K562 (cell line): ENCODE measurements at regions not wholly inside any gene's neighbourhood (a gene's known extent, or its start where the extent isn't known, plus 50 kb on each side); places are given as distances from the start of the nearest gene placed in this dataset.

Experiments
- BDP1 ChIP-seq: IDR thresholded peaks from 3 replicates; pipeline ENCODE4 v1.6.1; 2011; ENCODE audit not compliant: insufficient read length, insufficient read depth
- CCNT2 ChIP-seq: IDR thresholded peaks from 2 replicates; pipeline ENCODE4 v1.6.1; 2011; ENCODE audit warnings: borderline replicate concordance, low read depth, mild to moderate bottlenecking, moderate library complexity, mixed read lengths, low read length; ENCODE audit not compliant: insufficient read length; ENCODE audit errors: extremely low read depth
- CREM ChIP-seq: IDR thresholded peaks from 2 replicates; pipeline ENCODE4 v1.6.1; 2014; ENCODE audit warnings: antibody characterized with exemption, low read depth
- DACH1 ChIP-seq: fragments of 450-650 bp; IDR thresholded peaks from 2 replicates; pipeline ENCODE4 v1.6.1; 2018; ENCODE audit not compliant: partially characterized antibody
- DDX20 ChIP-seq: fragments of 450-650 bp; IDR thresholded peaks from 2 replicates; pipeline ENCODE4 v1.6.1; 2016; ENCODE audit warnings: missing genetic modification characterization, low read depth, mild to moderate bottlenecking, missing compliant biosample characterization, moderate library complexity
- ELF1 ChIP-seq: fragments of 200-800 bp; sonication (Bioruptor generic); IDR thresholded peaks from 2 replicates; pipeline ENCODE4 v1.6.1; 2016; ENCODE audit warnings: missing genetic modification characterization, missing compliant biosample characterization
- FOXJ3 ChIP-seq: sonication (generic); formaldehyde crosslinking; IDR thresholded peaks from 2 replicates; pipeline ENCODE4 v1.4.0; 2020; ENCODE audit warnings: mild to moderate bottlenecking, missing genetic modification reagents
- FOXM1 ChIP-seq, 2 experiments: fragments of 450-650 bp in 1 of 2; sonication (generic) in 1 of 2; formaldehyde crosslinking in 1 of 2; IDR thresholded peaks; 2 replicates each; pipeline versions ENCODE4 v1.6.1 to v1.9.0; 2017 to 2022; ENCODE audit warnings: low read depth in 2 of 2, mild to moderate bottlenecking in 2 of 2, missing genetic modification reagents in 1 of 2, moderate library complexity in 1 of 2
- ID3 ChIP-seq, 2 experiments: fragments of 250-450 bp in 1 of 2; fragments of 450-650 bp in 1 of 2; sonication (Bioruptor Pico) in 1 of 2; IDR thresholded peaks; 2 replicates each; pipeline versions ENCODE4 v1.6.1 to v1.8.0; 2016 to 2021; ENCODE audit warnings: mild to moderate bottlenecking in 2 of 2, moderate library complexity in 2 of 2, missing compliant biosample characterization in 1 of 2, missing genetic modification characterization in 1 of 2
- KLF10 ChIP-seq: fragments of 250-450 bp; sonication (Bioruptor Pico); IDR thresholded peaks from 2 replicates; pipeline ENCODE4 v1.6.1; 2021; ENCODE audit warnings: matching md5 sums
- MTA1 ChIP-seq: fragments of 450-650 bp; IDR thresholded peaks from 2 replicates; pipeline ENCODE4 v1.6.1; 2017; ENCODE audit warnings: borderline replicate concordance
- NCOA1 ChIP-seq: fragments of 450-650 bp; IDR thresholded peaks from 2 replicates; pipeline ENCODE4 v1.6.1; 2016; ENCODE audit warnings: low read depth
- NCOA6 ChIP-seq: fragments of 450-650 bp; IDR thresholded peaks from 2 replicates; pipeline ENCODE4 v1.6.1; 2017; ENCODE audit warnings: mild to moderate bottlenecking
- SLC30A9 ChIP-seq: fragments of 250-450 bp; sonication (Bioruptor Pico); IDR thresholded peaks from 2 replicates; pipeline ENCODE4 v1.8.0; 2022; ENCODE audit warnings: mild to moderate bottlenecking, moderate library complexity
- SMARCA4 ChIP-seq: fragments of 450-650 bp; IDR thresholded peaks from 2 replicates; pipeline ENCODE4 v1.6.1; 2016
- STAT5B ChIP-seq: fragments of 250-450 bp; sonication (Bioruptor Pico); IDR thresholded peaks from 2 replicates; pipeline ENCODE4 v1.8.0; 2021; ENCODE audit warnings: mild to moderate bottlenecking, inconsistent platforms
- TBP ChIP-seq: optimal IDR thresholded peaks from 2 replicates; pipeline ENCODE3; 2011; ENCODE audit warnings: low read depth, low read length, improper control_type of control experiment
- TCF7 ChIP-seq: sonication (generic); IDR thresholded peaks from 2 replicates; pipeline ENCODE4 v1.6.1; 2016; ENCODE audit warnings: antibody characterized with exemption, borderline replicate concordance
- TEAD4 ChIP-seq, 2 experiments: sonication (generic) in 1 of 2; formaldehyde crosslinking in 1 of 2; IDR thresholded peaks; 2 replicates each; pipeline versions ENCODE4 v1.6.1 to v1.8.0; 2012 to 2022; ENCODE audit warnings: borderline replicate concordance in 1 of 2, inconsistent platforms in 1 of 2, low read length in 1 of 2, mild to moderate bottlenecking in 1 of 2, missing genetic modification reagents in 1 of 2
- ZBTB49 ChIP-seq: sonication (generic); formaldehyde crosslinking; IDR thresholded peaks from 2 replicates; pipeline ENCODE4 v1.8.0; 2022; ENCODE audit warnings: missing genetic modification reagents, mild to moderate bottlenecking, borderline replicate concordance
- ZFX ChIP-seq: sonication (generic); formaldehyde crosslinking; IDR thresholded peaks from 2 replicates; pipeline ENCODE4 v1.8.0; 2022; ENCODE audit warnings: mild to moderate bottlenecking, missing genetic modification reagents, moderate library complexity
- ZNF253 ChIP-seq: fragments of 250-450 bp; sonication (Bioruptor Pico); conservative IDR thresholded peaks from 2 replicates; pipeline ENCODE4 v1.6.1; 2021; ENCODE audit warnings: mild to moderate bottlenecking
- ZNF384 ChIP-seq: IDR thresholded peaks from 2 replicates; pipeline ENCODE4 v1.6.1; 2012; ENCODE audit warnings: low read depth, low read length, improper control_type of control experiment
- ZNF444 ChIP-seq: fragments of 250-450 bp; sonication (Bioruptor Pico); IDR thresholded peaks from 2 replicates; pipeline ENCODE4 v1.4.0; 2020; ENCODE audit warnings: mild to moderate bottlenecking, moderate library complexity
- ZNF57 ChIP-seq: fragments of 450-650 bp; formaldehyde crosslinking; IDR thresholded peaks from 2 replicates; pipeline ENCODE4 v1.4.0; 2020; ENCODE audit warnings: mild to moderate bottlenecking, moderate library complexity
- ZNF644 ChIP-seq: fragments of 200-800 bp; sonication (Bioruptor generic); IDR thresholded peaks from 2 replicates; pipeline ENCODE4 v1.6.1; 2016; ENCODE audit warnings: low read depth, missing genetic modification characterization, missing compliant biosample characterization
- ZNF76 ChIP-seq: fragments of 250-450 bp; sonication (Bioruptor Pico); IDR thresholded peaks from 2 replicates; pipeline ENCODE4 v1.4.0; 2020; ENCODE audit warnings: mild to moderate bottlenecking, moderate library complexity, borderline replicate concordance
- ZNF79 ChIP-seq: fragments of 250-450 bp; sonication (Bioruptor Pico); IDR thresholded peaks from 2 replicates; pipeline ENCODE4 v1.4.0; 2020; ENCODE audit warnings: low read depth, mild to moderate bottlenecking, moderate library complexity
- ZSCAN29 ChIP-seq: fragments of 450-650 bp; IDR thresholded peaks from 2 replicates; pipeline ENCODE4 v1.6.1; 2017

- TF ChIP-seq FOXM1 (IDR thresholded peaks at IDR 0.05; ENCODE audit: low read depth) (peak; percentile 33; the same call in 1 of the 2 replicates), FOXM1 (CRISPR knock-in tag; IDR thresholded peaks at IDR 0.05; ENCODE audit: low read depth) (no peak), CREM (no peak), TBP (no peak), NCOA6 (no peak), FOXJ3 (CRISPR knock-in tag) (no peak), ZNF644 (tag) (no peak), ZNF444 (CRISPR knock-in tag) (no peak), ZNF76 (CRISPR knock-in tag) (no peak), ZBTB49 (no peak), TCF7 (no peak), ZNF384 (no peak), ID3 (CRISPR knock-in tag; IDR thresholded peaks at IDR 0.05) (no peak), ID3 (tag; IDR thresholded peaks at IDR 0.05) (no peak), ZFX (CRISPR knock-in tag) (no peak), STAT5B (CRISPR knock-in tag) (no peak), NCOA1 (0 out of 2 replicates have a peak, but pooled peaks have one; percentile 30), ZNF79 (CRISPR knock-in tag) (no peak), ZNF253 (CRISPR knock-in tag) (no peak), SLC30A9 (CRISPR knock-in tag) (no peak), DACH1 (no peak), SMARCA4 (0 out of 2 replicates have a peak, but pooled peaks have one; percentile 29), DDX20 (tag) (no peak), KLF10 (CRISPR knock-in tag) (no peak), ZNF57 (CRISPR knock-in tag) (no peak), MTA1 (no peak), ZSCAN29 (no peak), TEAD4 (IDR thresholded peaks at IDR 0.05; ENCODE audit: low read length) (peak; percentile 68), TEAD4 (CRISPR knock-in tag; IDR thresholded peaks at IDR 0.05; ENCODE audit: borderline replicate concordance) (no peak), ELF1 (no peak), CCNT2 (no peak), BDP1 (no peak)
Measured at GRCh38 chr9:107161338-107161737, 121.7 kb upstream of the RAD23B start (continued).
